ENCODE measurements at regions not wholly inside any gene's neighbourhood (a gene's known extent, or its start where the extent isn't known, plus 50 kb on each side); places are given as distances from the start of the nearest gene placed in this dataset.
"Not testable (repeated sequence)": the region's sequence is repeated elsewhere in the genome, so short reads cannot be mapped to it uniquely, and the experiment has no call there.

GRCh38 chr6:139990026-139990686 is 615.7 kb upstream of the CITED2 start:
- ChIA-PET POLR2A (no interaction called here), CTCF (interaction anchor here (0.6 kb wide), 1 partner anchor 156 kb away, joined by 3 read pairs; no protein-coding TSS in a partner anchor)
- no peaks in the 10 kb centered on the region for H3K9me3 Mint-ChIP-seq
- H3K4me3 Mint-ChIP-seq = no peak overlapping the region
- H3K27ac Mint-ChIP-seq = no peak overlapping the region
- no peaks in the 10 kb centered on the region for H3K36me3 Mint-ChIP-seq (ENCODE audit: low read depth)
- no peaks in the 10 kb centered on the region for H3K4me1 Mint-ChIP-seq
- no peak for DNase-seq
- no peaks in the 10 kb centered on the region for H3K27me3 Mint-ChIP-seq

GRCh38 chr6:139988685-139989084 is 614.2 kb upstream of the CITED2 start:
- POLR2A ChIA-PET = no interaction called here
- CTCF ChIA-PET = no interaction called here
- no peak overlapping the region for H3K27ac Mint-ChIP-seq

GRCh38 chr6:139987091-139987490 is 612.6 kb upstream of the CITED2 start:
- Mint-ChIP-seq H3K4me3 (no peak overlapping the region), H3K4me1 (no peaks in the 10 kb centered on the region), H3K36me3 (ENCODE audit: low read depth) (no peaks in the 10 kb centered on the region), H3K9me3 (no peaks in the 10 kb centered on the region), H3K27me3 (no peaks in the 10 kb centered on the region), H3K27ac (no peak overlapping the region)
- DNase-seq = no peak
- POLR2A ChIA-PET = no interaction called here
- CTCF ChIA-PET = interaction anchor here (0.6 kb wide), 1 partner anchor 64 kb away, joined by 4 read pairs; no protein-coding TSS in a partner anchor

More at GRCh38 chr6:139988685-139989084, 614.2 kb upstream of the CITED2 start:
- no peaks in the 10 kb centered on the region for H3K36me3 Mint-ChIP-seq (ENCODE audit: low read depth)
- no peaks in the 10 kb centered on the region for H3K4me1 Mint-ChIP-seq
- H3K4me3 Mint-ChIP-seq = no peak overlapping the region
- DNase-seq = no peak
- no peaks in the 10 kb centered on the region for H3K27me3 Mint-ChIP-seq
- H3K9me3 Mint-ChIP-seq = no peaks in the 10 kb centered on the region

DNA sequence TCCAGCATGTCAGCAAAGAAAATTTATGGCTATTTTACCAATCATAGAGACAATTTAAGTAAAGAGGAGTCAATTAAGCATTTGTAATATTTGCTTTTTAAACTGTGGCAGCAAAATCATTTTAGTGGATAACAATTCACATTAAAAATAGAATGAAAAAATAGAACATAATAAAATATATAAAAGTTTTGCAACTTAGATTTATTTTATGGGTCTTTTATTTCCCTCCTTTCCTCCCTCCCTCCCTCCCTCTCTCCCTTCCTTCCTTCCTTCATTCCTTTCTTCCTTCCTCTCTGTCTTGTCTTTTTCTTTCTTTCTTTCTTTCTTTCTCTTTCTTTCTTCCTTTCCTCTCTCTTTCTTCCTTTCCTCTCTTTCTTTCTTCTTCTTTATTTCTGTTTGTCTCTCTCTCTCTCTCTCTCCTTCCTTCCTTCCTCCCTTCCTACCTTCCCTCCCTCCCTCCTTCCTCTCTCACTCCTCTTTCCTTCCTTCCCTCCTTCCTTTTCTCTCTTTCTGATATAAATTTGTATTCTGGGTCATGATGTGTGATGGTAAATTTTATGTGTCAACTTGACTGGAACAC is 610.9 kb upstream of the CITED2 start:
- POLR2A ChIA-PET = no interaction called here
- H3K9me3 Mint-ChIP-seq = no peaks in the 10 kb centered on the region
- no peak overlapping the region for H3K4me3 Mint-ChIP-seq
- H3K27ac Mint-ChIP-seq = no peak overlapping the region
- CTCF ChIA-PET = no interaction called here
- H3K27me3 Mint-ChIP-seq = no peaks in the 10 kb centered on the region
- H3K4me1 Mint-ChIP-seq = no peaks in the 10 kb centered on the region
- H3K36me3 Mint-ChIP-seq (ENCODE audit: low read depth) = no peaks in the 10 kb centered on the region
- no peak for DNase-seq

GRCh38 chr6:139984317-139984716 is 609.9 kb upstream of the CITED2 start:
- Mint-ChIP-seq H3K36me3 (ENCODE audit: low read depth) (no peaks in the 10 kb centered on the region), H3K4me3 (no peak overlapping the region), H3K4me1 (no peaks in the 10 kb centered on the region), H3K9me3 (no peaks in the 10 kb centered on the region), H3K27ac (no peak overlapping the region), H3K27me3 (no peaks in the 10 kb centered on the region)
- ChIA-PET CTCF (no interaction called here), POLR2A (no interaction called here)
- DNase-seq = no peak

GRCh38 chr6:139983555-139984276 is 609.3 kb upstream of the CITED2 start:
- no peak overlapping the region for H3K4me3 Mint-ChIP-seq
- H3K4me1 Mint-ChIP-seq = no peaks in the 10 kb centered on the region
- no peaks in the 10 kb centered on the region for H3K36me3 Mint-ChIP-seq (ENCODE audit: low read depth)
- POLR2A ChIA-PET = no interaction called here
- H3K27ac Mint-ChIP-seq = no peak overlapping the region
- H3K9me3 Mint-ChIP-seq = no peaks in the 10 kb centered on the region
- H3K27me3 Mint-ChIP-seq = no peaks in the 10 kb centered on the region
- DNase-seq = no peak
- CTCF ChIA-PET = no interaction called here

GRCh38 chr6:139982652-139983295 is 608.3 kb upstream of the CITED2 start:
- no peak overlapping the region for H3K4me3 Mint-ChIP-seq
- CTCF ChIA-PET = no interaction called here
- H3K9me3 Mint-ChIP-seq = no peaks in the 10 kb centered on the region
- H3K4me1 Mint-ChIP-seq = no peaks in the 10 kb centered on the region
- POLR2A ChIA-PET = no interaction called here
- H3K36me3 Mint-ChIP-seq (ENCODE audit: low read depth) = no peaks in the 10 kb centered on the region
- H3K27ac Mint-ChIP-seq = no peak overlapping the region
- no peak for DNase-seq
- no peaks in the 10 kb centered on the region for H3K27me3 Mint-ChIP-seq

DNA sequence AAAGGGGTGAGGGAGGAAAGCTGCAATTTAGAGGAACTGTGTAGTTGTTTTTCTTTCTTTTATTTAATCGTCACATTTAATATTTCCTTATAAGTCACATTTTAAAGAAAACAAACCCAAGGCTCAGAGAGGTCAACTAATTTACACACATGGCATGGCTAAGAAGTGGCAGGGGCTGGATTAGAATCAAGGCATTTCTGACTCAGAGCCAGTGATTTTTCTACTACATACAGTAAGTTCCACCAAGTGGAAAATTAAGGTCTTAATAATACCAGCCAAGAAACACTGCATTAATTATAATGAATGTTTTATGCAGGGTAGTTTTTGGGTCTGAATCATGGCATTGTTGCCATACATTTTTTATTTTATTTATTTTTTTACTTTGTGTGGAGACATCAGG is 607.7 kb upstream of the CITED2 start:
- Mint-ChIP-seq H3K4me1 (no peaks in the 10 kb centered on the region), H3K9me3 (no peaks in the 10 kb centered on the region), H3K36me3 (ENCODE audit: low read depth) (no peaks in the 10 kb centered on the region), H3K27ac (no peak overlapping the region), H3K27me3 (no peaks in the 10 kb centered on the region), H3K4me3 (no peak overlapping the region)
- DNase-seq = no peak
- CTCF ChIA-PET = no interaction called here
- POLR2A ChIA-PET = no interaction called here

GRCh38 chr6:139981768-139982181 is 607.3 kb upstream of the CITED2 start:
- Mint-ChIP-seq H3K4me3 (no peak overlapping the region), H3K9me3 (no peaks in the 10 kb centered on the region), H3K4me1 (no peaks in the 10 kb centered on the region), H3K36me3 (ENCODE audit: low read depth) (no peaks in the 10 kb centered on the region), H3K27ac (no peak overlapping the region), H3K27me3 (no peaks in the 10 kb centered on the region)
- ChIA-PET CTCF (no interaction called here), POLR2A (no interaction called here)
- DNase-seq = no peak

DNA sequence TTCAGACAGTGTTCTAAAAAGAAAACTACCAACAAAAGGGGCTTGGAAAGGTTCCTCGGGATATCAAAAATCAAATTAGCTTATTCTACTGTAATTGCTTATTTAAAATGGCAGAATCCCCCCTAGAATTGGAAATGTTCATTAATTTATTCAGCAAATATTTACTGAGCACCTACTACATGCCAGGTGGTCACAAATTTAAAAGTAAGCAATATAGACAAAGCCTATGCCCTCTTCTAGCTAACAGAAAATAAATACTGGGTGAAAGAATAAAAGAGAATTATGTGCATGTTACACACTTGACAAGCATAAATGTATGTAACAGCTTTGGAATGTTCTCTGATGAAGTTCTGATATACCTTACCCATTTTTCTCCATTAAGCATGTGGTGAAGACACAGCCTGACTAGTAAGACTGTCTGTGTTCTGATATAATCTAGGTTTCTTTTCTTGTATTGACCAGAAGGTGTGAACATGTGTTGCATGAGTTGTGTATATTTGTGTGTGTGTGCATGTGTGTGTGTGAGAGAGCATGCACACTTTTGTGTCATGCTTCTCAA is 606.7 kb upstream of the CITED2 start:
- DNase-seq = no peak
- ChIA-PET CTCF (no interaction called here), POLR2A (no interaction called here)
- Mint-ChIP-seq H3K4me3 (no peak overlapping the region), H3K27me3 (no peaks in the 10 kb centered on the region), H3K9me3 (no peaks in the 10 kb centered on the region), H3K27ac (no peak overlapping the region), H3K36me3 (ENCODE audit: low read depth) (no peaks in the 10 kb centered on the region), H3K4me1 (no peaks in the 10 kb centered on the region)

DNA sequence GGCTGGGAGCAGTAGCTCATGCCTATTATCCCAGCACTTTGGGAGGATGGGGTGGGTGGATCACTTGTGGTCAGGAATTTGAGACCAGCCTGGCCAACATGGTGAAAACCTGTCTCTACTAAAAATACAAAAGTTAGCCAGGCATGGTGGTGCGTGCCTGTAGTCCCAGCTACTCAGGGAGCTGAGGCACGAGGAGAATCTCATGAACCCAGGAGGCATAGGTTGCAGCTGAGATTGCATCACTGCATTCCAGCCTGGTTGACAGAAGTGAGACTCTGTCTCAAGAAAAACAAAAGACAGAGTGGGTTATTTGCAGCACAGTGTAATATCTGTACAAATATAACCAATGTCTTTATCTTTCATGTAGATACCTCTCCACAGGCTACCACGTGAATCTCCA is 606.2 kb upstream of the CITED2 start:
- H3K4me1 Mint-ChIP-seq; H3K9me3 Mint-ChIP-seq; H3K27me3 Mint-ChIP-seq; H3K27ac Mint-ChIP-seq; DNase-seq; H3K36me3 Mint-ChIP-seq (ENCODE audit: low read depth); POLR2A ChIA-PET; H3K4me3 Mint-ChIP-seq; CTCF ChIA-PET: not testable (repeated sequence)

DNA sequence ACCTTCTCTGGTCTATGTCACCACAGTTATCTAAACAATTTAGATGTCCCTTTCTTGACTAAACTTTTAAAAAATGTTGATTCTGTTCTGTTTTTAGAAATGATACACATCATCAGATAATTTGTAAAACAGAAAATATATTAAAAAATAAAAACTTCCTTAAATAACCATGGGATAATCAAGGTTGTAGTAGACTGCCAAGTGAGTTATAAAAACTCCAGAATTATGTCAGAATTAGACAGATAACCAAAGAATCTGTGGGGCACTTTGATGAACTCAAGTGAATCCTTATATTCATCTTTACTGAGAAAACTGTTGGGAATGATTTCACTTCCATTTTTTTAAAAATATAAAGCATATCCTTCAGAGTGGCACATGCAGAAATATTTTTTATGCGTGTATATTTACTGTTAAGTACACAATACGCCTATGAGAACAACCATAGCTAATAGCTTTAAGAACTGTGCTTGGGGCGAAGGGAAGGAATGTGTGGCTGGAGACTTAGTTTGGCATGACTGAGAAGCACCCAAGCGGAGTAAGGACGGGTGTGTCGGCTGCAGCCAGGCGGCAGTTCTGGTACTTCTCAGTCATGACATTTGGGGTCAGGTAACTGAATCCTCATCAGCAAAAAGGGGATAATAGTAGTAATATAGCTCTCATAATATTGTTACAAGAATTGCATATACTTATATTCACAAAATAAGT is 604.7 kb upstream of the CITED2 start:
- ChIA-PET CTCF (no interaction called here), POLR2A (no interaction called here)
- no peaks in the 10 kb centered on the region for H3K9me3 Mint-ChIP-seq

DNA sequence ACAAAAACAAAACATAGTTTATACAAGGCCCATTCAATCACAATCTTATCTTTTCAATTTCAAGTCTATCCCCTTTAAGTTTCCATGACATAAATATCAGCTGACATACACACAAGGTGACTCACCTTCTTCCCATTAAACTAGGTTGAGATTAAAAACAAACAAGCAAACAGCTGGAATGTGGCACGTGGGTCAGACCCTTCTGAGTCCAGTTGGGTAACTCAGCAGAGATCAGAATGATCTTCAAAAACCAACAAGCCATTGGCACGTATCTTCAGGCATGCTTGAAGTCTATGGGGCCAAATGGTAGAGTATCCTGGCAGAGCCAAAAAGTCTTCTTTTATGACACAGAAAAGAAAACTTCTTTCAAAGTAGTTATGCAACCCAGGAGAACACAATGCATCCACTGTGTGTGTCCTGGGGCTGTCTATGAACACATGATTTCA is 603.5 kb upstream of the CITED2 start:
- H3K36me3 Mint-ChIP-seq (ENCODE audit: low read depth) = no peaks in the 10 kb centered on the region
- CTCF ChIA-PET = no interaction called here
- DNase-seq = no peak
- no peaks in the 10 kb centered on the region for H3K4me1 Mint-ChIP-seq
- no peak overlapping the region for H3K27ac Mint-ChIP-seq
- H3K27me3 Mint-ChIP-seq = peaks cover 2% of the 10 kb centered on the region
- H3K9me3 Mint-ChIP-seq = no peaks in the 10 kb centered on the region
- H3K4me3 Mint-ChIP-seq = no peak overlapping the region
- POLR2A ChIA-PET = no interaction called here

More for the DNA sequence above, 604.7 kb upstream of the CITED2 start:
- H3K4me1 Mint-ChIP-seq = no peaks in the 10 kb centered on the region
- no peaks in the 10 kb centered on the region for H3K36me3 Mint-ChIP-seq (ENCODE audit: low read depth)
- no peak overlapping the region for H3K27ac Mint-ChIP-seq
- H3K27me3 Mint-ChIP-seq = no peaks in the 10 kb centered on the region
- DNase-seq = no peak
- no peak overlapping the region for H3K4me3 Mint-ChIP-seq

Data from activated CD4-positive, alpha-beta T cell treated with anti-CD3 and anti-CD28 coated beads, Interleukin-2, amount 10 ng/mL, durations not matched to agents 7 days and 5 days (primary cell).